Islet of Langerhans (tissue), 1 donor: ENCODE measurements at regions not wholly inside any gene's neighbourhood (a gene's known extent, or its start where the extent isn't known, plus 50 kb on each side); places are given as distances from the start of the nearest gene placed in this dataset.
"Not testable (repeated sequence)": the region's sequence is repeated elsewhere in the genome, so short reads cannot be mapped to it uniquely, and the experiment has no call there.

Experiments
- FAIRE-seq: peaks from one replicate; lab custom pipeline; 2011; peaks lifted over from hg19 to GRCh38; lab: Jason Lieb, UNC

GRCh38 chr2:155665704-155666103, 666.8 kb downstream of the NR4A2 start:
- no peak for FAIRE-seq

GRCh38 chr2:155663265-155663664, 669.3 kb downstream of the NR4A2 start:
- FAIRE-seq: no peak

- FAIRE-seq: no peak
Measured at GRCh38 chr2:155662224-155662623, 670.3 kb downstream of the NR4A2 start.

GRCh38 chr2:155653176-155653575, 679.3 kb downstream of the NR4A2 start:
- FAIRE-seq: no peak

GRCh38 chr2:155651851-155652250, 680.7 kb downstream of the NR4A2 start:
- no peak for FAIRE-seq

GRCh38 chr2:155645791-155646190, 686.7 kb downstream of the NR4A2 start:
- no peak for FAIRE-seq

GRCh38 chr2:155643056-155643775, 689.3 kb downstream of the NR4A2 start:
- no peak for FAIRE-seq

- FAIRE-seq: no peak
Measured at GRCh38 chr2:155633887-155634570, 698.5 kb downstream of the NR4A2 start.

GRCh38 chr2:155633060-155633839, 699.3 kb downstream of the NR4A2 start:
- no peak for FAIRE-seq

GRCh38 chr2:155630760-155631159, 701.8 kb downstream of the NR4A2 start:
- no peak for FAIRE-seq

GRCh38 chr2:155622443-155622842, 710.1 kb downstream of the NR4A2 start:
- no peak for FAIRE-seq

GRCh38 chr2:155600914-155601760, 731.4 kb downstream of the NR4A2 start:
- no peak for FAIRE-seq

GRCh38 chr2:155600296-155600695, 732.2 kb downstream of the NR4A2 start:
- FAIRE-seq: no peak

- no peak for FAIRE-seq
Measured at GRCh38 chr2:155599834-155600233, 732.7 kb downstream of the NR4A2 start.

- FAIRE-seq: no peak
Measured at GRCh38 chr2:155583674-155584195, 748.8 kb downstream of the NR4A2 start.

- FAIRE-seq: no peak
Measured at GRCh38 chr2:155574941-155575340, 757.6 kb downstream of the NR4A2 start.

- FAIRE-seq: no peak
Measured at GRCh38 chr2:155547571-155547970, 785.0 kb downstream of the NR4A2 start.

GRCh38 chr2:155546721-155547555, 785.6 kb downstream of the NR4A2 start:
- no peak for FAIRE-seq

GRCh38 chr2:155539028-155539427, 793.5 kb downstream of the NR4A2 start:
- FAIRE-seq: not testable (repeated sequence)

- no peak for FAIRE-seq
Measured at GRCh38 chr2:155528034-155528433, 804.5 kb downstream of the NR4A2 start.

- peak; percentile 5 for FAIRE-seq
Measured at GRCh38 chr2:155525199-155525598, 807.3 kb downstream of the NR4A2 start.
